ENCODE measurements at regions not wholly inside any gene's neighbourhood (a gene's known extent, or its start where the extent isn't known, plus 50 kb on each side); places are given as distances from the start of the nearest gene placed in this dataset.

- Histone ChIP-seq H3K9ac (ENCODE audit: low read length) (no peak overlapping the region), H2AFZ (ENCODE audit: low read depth, low read length, severe bottlenecking) (no peak overlapping the region), H3K79me2 (ENCODE audit: insufficient read depth, low read length) (no peaks in the 10 kb centered on the region), H4K20me1 (ENCODE audit: low read depth, low read length) (no peaks in the 10 kb centered on the region), H3K27me3 (ENCODE audit: low read length) (no peaks in the 10 kb centered on the region), H3F3A (ENCODE audit: insufficient read depth) (no peaks in the 10 kb centered on the region), H3K27ac (ENCODE audit: low read depth, low read length) (no peak overlapping the region), H3K9me2 (replicated peaks; ENCODE audit: insufficient read depth, low read length) (no peaks in the 10 kb centered on the region), H3K9me3 (ENCODE audit: insufficient read depth, low read length) (no peaks in the 10 kb centered on the region), H3K4me3 (ENCODE audit: insufficient read depth, low read length, poor library complexity, severe bottlenecking) (no peak overlapping the region), H3K4me2 (ENCODE audit: low read depth, low read length, poor library complexity, severe bottlenecking) (no peak overlapping the region), H3K36me3 (ENCODE audit: low read length) (no peaks in the 10 kb centered on the region)
- TF ChIP-seq EZH2phosphoT487 (conservative IDR thresholded peaks at IDR 0.05; ENCODE audit: low read length), result no peak
- TF ChIP-seq, protein P1, sequence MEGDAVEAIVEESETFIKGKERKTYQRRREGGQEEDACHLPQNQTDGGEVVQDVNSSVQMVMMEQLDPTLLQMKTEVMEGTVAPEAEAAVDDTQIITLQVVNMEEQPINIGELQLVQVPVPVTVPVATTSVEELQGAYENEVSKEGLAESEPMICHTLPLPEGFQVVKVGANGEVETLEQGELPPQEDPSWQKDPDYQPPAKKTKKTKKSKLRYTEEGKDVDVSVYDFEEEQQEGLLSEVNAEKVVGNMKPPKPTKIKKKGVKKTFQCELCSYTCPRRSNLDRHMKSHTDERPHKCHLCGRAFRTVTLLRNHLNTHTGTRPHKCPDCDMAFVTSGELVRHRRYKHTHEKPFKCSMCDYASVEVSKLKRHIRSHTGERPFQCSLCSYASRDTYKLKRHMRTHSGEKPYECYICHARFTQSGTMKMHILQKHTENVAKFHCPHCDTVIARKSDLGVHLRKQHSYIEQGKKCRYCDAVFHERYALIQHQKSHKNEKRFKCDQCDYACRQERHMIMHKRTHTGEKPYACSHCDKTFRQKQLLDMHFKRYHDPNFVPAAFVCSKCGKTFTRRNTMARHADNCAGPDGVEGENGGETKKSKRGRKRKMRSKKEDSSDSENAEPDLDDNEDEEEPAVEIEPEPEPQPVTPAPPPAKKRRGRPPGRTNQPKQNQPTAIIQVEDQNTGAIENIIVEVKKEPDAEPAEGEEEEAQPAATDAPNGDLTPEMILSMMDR (IDR thresholded peaks at IDR 0.05; ENCODE audit: insufficient read depth, low read length, poor library complexity, severe bottlenecking), result no peak
These were observed 577.8 kb upstream of the NXPH2 start for GRCh38 chr2:139357972-139358371.

GRCh38 chr2:139354518-139354917, 574.3 kb upstream of the NXPH2 start:
- TF ChIP-seq, protein P1 (IDR thresholded peaks at IDR 0.05; ENCODE audit: insufficient read depth, low read length, poor library complexity, severe bottlenecking), result no peak
- no peak for TF ChIP-seq EZH2phosphoT487 (conservative IDR thresholded peaks at IDR 0.05; ENCODE audit: low read length)
- H3K9me2 ChIP-seq (replicated peaks; ENCODE audit: insufficient read depth, low read length), result no peaks in the 10 kb centered on the region
- no peak overlapping the region for H2AFZ ChIP-seq (ENCODE audit: low read depth, low read length, severe bottlenecking)
- H3K27me3 ChIP-seq (ENCODE audit: low read length), result no peaks in the 10 kb centered on the region
- no peak overlapping the region for H3K4me2 ChIP-seq (ENCODE audit: low read depth, low read length, poor library complexity, severe bottlenecking)
- no peak overlapping the region for H3K9ac ChIP-seq (ENCODE audit: low read length)
- H3K79me2 ChIP-seq (ENCODE audit: insufficient read depth, low read length), result no peaks in the 10 kb centered on the region
- no peaks in the 10 kb centered on the region for H4K20me1 ChIP-seq (ENCODE audit: low read depth, low read length)
- H3K36me3 ChIP-seq (ENCODE audit: low read length), result no peaks in the 10 kb centered on the region
- H3K9me3 ChIP-seq (ENCODE audit: insufficient read depth, low read length), result no peaks in the 10 kb centered on the region
- H3F3A ChIP-seq (ENCODE audit: insufficient read depth), result no peaks in the 10 kb centered on the region
- no peak overlapping the region for H3K27ac ChIP-seq (ENCODE audit: low read depth, low read length)
- no peak overlapping the region for H3K4me3 ChIP-seq (ENCODE audit: insufficient read depth, low read length, poor library complexity, severe bottlenecking)

GRCh38 chr2:139353874-139354273, 573.7 kb upstream of the NXPH2 start:
- Histone ChIP-seq H4K20me1 (ENCODE audit: low read depth, low read length) (no peaks in the 10 kb centered on the region), H3K36me3 (ENCODE audit: low read length) (no peaks in the 10 kb centered on the region), H3K9ac (ENCODE audit: low read length) (no peak overlapping the region), H2AFZ (ENCODE audit: low read depth, low read length, severe bottlenecking) (no peak overlapping the region), H3K27me3 (ENCODE audit: low read length) (no peaks in the 10 kb centered on the region), H3K4me3 (ENCODE audit: insufficient read depth, low read length, poor library complexity, severe bottlenecking) (no peak overlapping the region), H3F3A (ENCODE audit: insufficient read depth) (no peaks in the 10 kb centered on the region), H3K4me2 (ENCODE audit: low read depth, low read length, poor library complexity, severe bottlenecking) (no peak overlapping the region), H3K27ac (ENCODE audit: low read depth, low read length) (no peak overlapping the region), H3K79me2 (ENCODE audit: insufficient read depth, low read length) (no peaks in the 10 kb centered on the region), H3K9me2 (replicated peaks; ENCODE audit: insufficient read depth, low read length) (no peaks in the 10 kb centered on the region), H3K9me3 (ENCODE audit: insufficient read depth, low read length) (no peaks in the 10 kb centered on the region)
- no peak for TF ChIP-seq EZH2phosphoT487 (conservative IDR thresholded peaks at IDR 0.05; ENCODE audit: low read length)
- TF ChIP-seq, protein P1 (IDR thresholded peaks at IDR 0.05; ENCODE audit: insufficient read depth, low read length, poor library complexity, severe bottlenecking), result no peak
